ENCODE measurements at regions not wholly inside any gene's neighbourhood (a gene's known extent, or its start where the extent isn't known, plus 50 kb on each side); places are given as distances from the start of the nearest gene placed in this dataset.

DNA sequence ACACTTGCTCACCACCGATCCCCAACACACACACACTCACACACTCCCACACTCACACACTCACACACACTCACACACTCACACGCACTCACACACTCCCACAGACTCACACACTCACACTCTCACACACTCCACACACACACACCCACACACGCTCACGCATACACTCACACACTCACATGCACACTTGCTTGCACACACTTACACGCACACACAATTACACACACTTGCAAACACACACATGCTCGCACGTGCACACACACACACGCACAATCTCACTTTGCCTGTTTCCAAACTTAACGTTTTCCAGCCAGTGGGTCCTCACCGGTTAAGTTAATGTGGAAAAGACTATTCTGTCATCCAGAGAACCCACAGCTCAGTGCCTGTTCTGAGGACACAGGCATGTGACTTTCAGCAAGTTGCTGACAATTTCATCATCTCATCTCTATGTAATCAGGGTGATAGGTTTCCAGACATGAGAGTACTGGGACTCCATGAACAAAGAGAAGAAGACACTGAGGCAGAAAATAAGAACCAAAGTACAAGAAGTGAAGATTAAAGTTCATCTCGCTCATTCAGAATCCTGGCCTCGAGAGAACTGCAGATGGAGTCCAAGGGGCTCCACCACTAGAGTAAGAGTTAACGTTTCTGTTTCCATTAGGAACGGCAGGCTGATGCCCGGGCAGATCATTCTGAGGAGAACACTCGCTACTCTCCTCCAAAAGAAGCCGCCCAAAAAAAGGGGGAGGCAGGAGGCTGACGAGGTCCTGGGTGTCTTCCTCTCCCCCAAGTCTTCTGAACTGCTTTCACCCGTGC is 153.2 kb upstream of the FRG1 start:
- Histone ChIP-seq H3K4me1 (no peaks in the 10 kb centered on the region), H3K36me3 (no peaks in the 10 kb centered on the region), H3K4me3 (ENCODE audit: low read depth, low read length) (no peak overlapping the region), H3K9me3 (no peaks in the 10 kb centered on the region), H3K27me3 (no peaks in the 10 kb centered on the region)
- DNase-seq = no peak
- TF ChIP-seq, protein P1, sequence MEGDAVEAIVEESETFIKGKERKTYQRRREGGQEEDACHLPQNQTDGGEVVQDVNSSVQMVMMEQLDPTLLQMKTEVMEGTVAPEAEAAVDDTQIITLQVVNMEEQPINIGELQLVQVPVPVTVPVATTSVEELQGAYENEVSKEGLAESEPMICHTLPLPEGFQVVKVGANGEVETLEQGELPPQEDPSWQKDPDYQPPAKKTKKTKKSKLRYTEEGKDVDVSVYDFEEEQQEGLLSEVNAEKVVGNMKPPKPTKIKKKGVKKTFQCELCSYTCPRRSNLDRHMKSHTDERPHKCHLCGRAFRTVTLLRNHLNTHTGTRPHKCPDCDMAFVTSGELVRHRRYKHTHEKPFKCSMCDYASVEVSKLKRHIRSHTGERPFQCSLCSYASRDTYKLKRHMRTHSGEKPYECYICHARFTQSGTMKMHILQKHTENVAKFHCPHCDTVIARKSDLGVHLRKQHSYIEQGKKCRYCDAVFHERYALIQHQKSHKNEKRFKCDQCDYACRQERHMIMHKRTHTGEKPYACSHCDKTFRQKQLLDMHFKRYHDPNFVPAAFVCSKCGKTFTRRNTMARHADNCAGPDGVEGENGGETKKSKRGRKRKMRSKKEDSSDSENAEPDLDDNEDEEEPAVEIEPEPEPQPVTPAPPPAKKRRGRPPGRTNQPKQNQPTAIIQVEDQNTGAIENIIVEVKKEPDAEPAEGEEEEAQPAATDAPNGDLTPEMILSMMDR (IDR thresholded peaks at IDR 0.05; ENCODE audit: low read depth, low read length) = no peak

DNA sequence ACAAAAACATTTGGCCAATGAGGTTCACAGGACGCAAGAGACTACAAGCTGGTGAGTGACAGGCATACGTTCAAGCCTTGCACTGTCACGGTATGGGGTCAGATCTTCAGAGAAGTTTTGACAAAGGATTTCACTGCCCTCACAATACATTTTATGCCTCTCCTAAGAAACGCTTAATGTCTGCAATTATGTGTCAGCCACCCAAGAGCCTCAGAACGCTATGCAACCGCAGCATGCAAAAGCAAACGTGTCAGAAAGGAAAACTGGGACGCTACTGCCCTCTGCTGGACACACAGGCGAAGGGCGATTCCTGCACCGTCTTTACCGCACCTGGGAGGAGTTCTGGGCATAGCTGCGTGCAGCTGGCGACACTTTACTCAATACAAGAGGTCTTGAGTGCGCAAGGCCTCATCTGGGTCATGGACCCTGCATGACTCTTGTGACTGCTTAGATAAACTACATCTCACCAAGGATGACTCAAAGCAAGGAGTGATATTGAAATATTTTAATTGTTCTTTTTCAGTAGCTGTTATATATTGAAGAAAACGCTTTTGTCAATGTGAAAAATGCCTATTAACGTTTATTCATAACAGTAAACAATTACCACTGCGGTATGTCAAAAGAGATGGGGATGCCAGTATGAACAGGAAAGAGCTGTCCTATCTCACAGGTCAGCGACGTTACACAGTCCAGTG is 147.6 kb upstream of the FRG1 start:
- Histone ChIP-seq H3K36me3 (no peaks in the 10 kb centered on the region), H3K4me3 (ENCODE audit: low read depth, low read length) (no peak overlapping the region), H3K9me3 (no peaks in the 10 kb centered on the region; the same call in 1 of the 2 replicates), H3K4me1 (no peaks in the 10 kb centered on the region), H3K27me3 (no peaks in the 10 kb centered on the region)
- DNase-seq = peak; percentile 72
- TF ChIP-seq, protein P1 (IDR thresholded peaks at IDR 0.05; ENCODE audit: low read depth, low read length) = peak; percentile 96

DNA sequence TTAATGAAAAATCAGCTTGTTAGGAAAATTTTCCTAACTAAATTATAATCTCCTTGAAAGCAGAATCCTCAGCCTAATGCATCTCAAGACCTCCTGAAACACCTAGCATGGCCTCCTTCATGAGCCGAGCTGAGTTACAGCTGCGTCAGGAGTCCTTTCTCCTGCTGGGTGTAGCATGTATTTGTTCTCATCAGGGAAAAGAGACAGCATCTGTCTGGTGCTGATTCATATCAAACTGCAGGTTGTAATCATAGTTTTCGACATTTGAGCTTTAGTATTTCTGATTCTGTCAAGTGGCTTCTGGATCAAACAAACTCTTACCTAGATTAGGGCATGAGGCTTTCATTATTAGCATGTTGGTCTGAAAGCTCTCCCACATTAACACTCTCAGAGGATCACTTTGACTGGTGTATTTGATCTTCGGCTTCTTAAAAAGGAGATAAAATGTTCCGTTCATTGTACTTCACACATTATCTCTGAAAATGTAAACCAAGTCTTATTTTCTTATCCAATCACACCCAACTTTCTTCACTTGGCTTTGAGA is 140.1 kb upstream of the FRG1 start:
- DNase-seq = no peak
- TF ChIP-seq, protein P1 (IDR thresholded peaks at IDR 0.05; ENCODE audit: low read depth, low read length) = no peak
- Histone ChIP-seq H3K27me3 (no peaks in the 10 kb centered on the region), H3K4me3 (ENCODE audit: low read depth, low read length) (no peak overlapping the region), H3K36me3 (no peaks in the 10 kb centered on the region), H3K4me1 (no peaks in the 10 kb centered on the region), H3K9me3 (no peaks in the 10 kb centered on the region)

DNA sequence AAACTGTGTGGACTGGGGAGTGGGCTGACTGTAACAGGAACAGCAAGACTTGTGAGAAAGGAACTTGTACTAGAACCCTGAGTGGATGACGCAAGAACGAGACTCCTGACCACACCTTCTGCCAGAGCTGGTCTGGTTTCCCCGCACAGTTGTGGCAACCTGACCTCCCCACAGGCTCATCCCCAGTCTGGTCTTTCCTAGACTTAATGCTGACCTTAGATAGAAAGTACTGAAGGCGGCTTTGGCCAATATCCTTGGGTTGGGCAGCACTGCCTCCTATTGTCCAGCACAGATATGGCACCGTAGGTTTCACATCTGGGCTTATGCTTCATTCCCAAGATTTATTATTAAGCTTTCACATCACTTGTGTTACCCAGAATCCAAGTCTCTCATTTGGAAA is 137.8 kb upstream of the FRG1 start:
- H3K27me3 ChIP-seq = no peaks in the 10 kb centered on the region
- TF ChIP-seq, protein P1 (IDR thresholded peaks at IDR 0.05; ENCODE audit: low read depth, low read length) = peak; percentile 59
- H3K4me1 ChIP-seq = no peaks in the 10 kb centered on the region
- no peak overlapping the region for H3K4me3 ChIP-seq (ENCODE audit: low read depth, low read length)
- no peaks in the 10 kb centered on the region for H3K9me3 ChIP-seq
- no peak for DNase-seq
- no peaks in the 10 kb centered on the region for H3K36me3 ChIP-seq

DNA sequence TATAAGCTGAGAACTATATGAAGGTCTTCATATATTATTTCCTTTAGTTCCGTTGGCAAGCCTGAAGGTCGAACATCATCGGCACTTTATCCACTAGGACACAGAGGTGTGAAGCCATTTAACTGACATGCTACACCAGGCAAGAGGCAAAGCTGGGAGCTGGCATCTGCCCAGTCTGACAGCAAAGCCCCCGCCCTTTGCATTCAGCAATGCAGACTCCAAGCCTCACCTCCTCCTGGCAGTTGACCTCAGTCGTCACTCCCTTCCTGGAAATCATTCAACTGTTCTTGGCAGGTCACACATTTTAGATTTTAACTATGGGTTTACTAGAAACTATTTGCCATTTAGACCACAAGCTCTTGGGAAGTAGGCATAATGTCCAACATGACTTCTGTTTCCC is 135.8 kb upstream of the FRG1 start:
- Histone ChIP-seq H3K4me3 (ENCODE audit: low read depth, low read length) (no peak overlapping the region), H3K36me3 (no peaks in the 10 kb centered on the region), H3K4me1 (no peaks in the 10 kb centered on the region), H3K9me3 (no peaks in the 10 kb centered on the region), H3K27me3 (no peaks in the 10 kb centered on the region)
- no peak for DNase-seq
- TF ChIP-seq, protein P1 (IDR thresholded peaks at IDR 0.05; ENCODE audit: low read depth, low read length) = no peak

DNA sequence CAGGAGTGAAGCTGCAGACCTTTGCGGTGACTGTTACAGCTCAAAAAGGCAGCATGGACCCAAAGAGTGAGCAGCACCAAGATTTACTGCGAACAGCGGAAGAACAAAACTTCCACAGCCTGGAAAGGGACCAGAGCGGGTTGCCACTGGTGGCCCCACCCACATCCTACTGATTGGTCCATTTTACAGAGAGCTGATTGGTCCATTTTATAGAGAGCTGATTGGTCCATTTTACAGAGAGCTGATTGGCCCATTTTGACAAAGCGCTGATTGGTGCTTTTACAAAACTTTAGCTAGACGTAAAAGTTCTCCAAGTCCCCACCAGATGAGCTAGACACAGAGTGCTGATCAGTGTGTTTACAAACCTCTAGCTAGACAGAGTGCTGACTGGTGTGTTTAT is 134.2 kb upstream of the FRG1 start:
- TF ChIP-seq, protein P1 (IDR thresholded peaks at IDR 0.05; ENCODE audit: low read depth, low read length) = no peak
- H3K9me3 ChIP-seq = no peaks in the 10 kb centered on the region
- H3K4me1 ChIP-seq = no peaks in the 10 kb centered on the region
- H3K27me3 ChIP-seq = no peaks in the 10 kb centered on the region
- no peak for DNase-seq
- no peak overlapping the region for H3K4me3 ChIP-seq (ENCODE audit: low read depth, low read length)
- H3K36me3 ChIP-seq = no peaks in the 10 kb centered on the region
